GM19023 (cell line): ENCODE measurements at regions not wholly inside any gene's neighbourhood (a gene's known extent, or its start where the extent isn't known, plus 50 kb on each side); places are given as distances from the start of the nearest gene placed in this dataset.
A peak's percentile ranks its signal among the peaks of the same experiment; 100 is the strongest.
"Not testable (repeated sequence)": the region's sequence is repeated elsewhere in the genome, so short reads cannot be mapped to it uniquely, and the experiment has no call there.

Experiments used
- ATAC-seq: cut with Tn5 transposase; IDR thresholded peaks from one replicate; pipeline ENCODE4 v1.9.1; 2021; ENCODE audit warnings: mild to moderate bottlenecking, moderate library complexity; ENCODE audit not compliant: unreplicated experiment

GRCh38 chr7:149714081-149714909 is 59.1 kb downstream of the ZNF467 start:
- peak; percentile 91 for ATAC-seq

GRCh38 chr7:149713731-149714068 is 59.7 kb downstream of the ZNF467 start:
- no peak for ATAC-seq

GRCh38 chr7:149713061-149713730 is 60.2 kb downstream of the ZNF467 start:
- ATAC-seq = no peak

GRCh38 chr7:149708026-149708425 is 65.4 kb downstream of the ZNF467 start:
- no peak for ATAC-seq

- ATAC-seq = no peak
These were observed 65.9 kb downstream of the ZNF467 start for GRCh38 chr7:149707448-149707886.

GRCh38 chr7:149706398-149706797 is 67.0 kb downstream of the ZNF467 start:
- no peak for ATAC-seq

GRCh38 chr7:149704507-149704906 is 68.9 kb downstream of the ZNF467 start:
- ATAC-seq = no peak

- no peak for ATAC-seq
These were observed 70.2 kb downstream of the ZNF467 start for GRCh38 chr7:149703044-149703650.

GRCh38 chr7:149701495-149702240 is 71.7 kb downstream of the ZNF467 start:
- ATAC-seq = no peak

- ATAC-seq = not testable (repeated sequence)
These were observed 75.6 kb downstream of the ZNF467 start for GRCh38 chr7:149697767-149698166.

GRCh38 chr7:149696280-149696679 is 77.1 kb downstream of the ZNF467 start:
- ATAC-seq = no peak

- no peak for ATAC-seq
These were observed 80.8 kb downstream of the ZNF467 start for GRCh38 chr7:149692557-149692982.

GRCh38 chr7:149692056-149692455 is 81.3 kb downstream of the ZNF467 start:
- ATAC-seq = no peak

GRCh38 chr7:149690688-149691446 is 82.5 kb downstream of the ZNF467 start:
- ATAC-seq = no peak

- no peak for ATAC-seq
These were observed 84.1 kb downstream of the ZNF467 start for GRCh38 chr7:149689291-149689721.

GRCh38 chr7:149688836-149689235 is 84.6 kb downstream of the ZNF467 start:
- ATAC-seq = no peak

- not testable (repeated sequence) for ATAC-seq
These were observed 85.6 kb downstream of the ZNF467 start for GRCh38 chr7:149687820-149688219.

- no peak for ATAC-seq
These were observed 86.9 kb downstream of the ZNF467 start for GRCh38 chr7:149686449-149686848.

- no peak for ATAC-seq
These were observed 87.4 kb downstream of the ZNF467 start for GRCh38 chr7:149686011-149686410.

- ATAC-seq = no peak
These were observed 87.9 kb downstream of the ZNF467 start for GRCh38 chr7:149685455-149685854.
